H9 (cell line): ENCODE measurements at regions not wholly inside any gene's neighbourhood (a gene's known extent, or its start where the extent isn't known, plus 50 kb on each side); places are given as distances from the start of the nearest gene placed in this dataset.

Experiments
- DNase-seq: peaks from one replicate; pipeline ENCODE4 v3.0.0-alpha.2; 2017
- H2AFZ ChIP-seq: one replicate; pipeline ENCODE4 v1.6.1; 2013; ENCODE audit warnings: mild to moderate bottlenecking, low read length, control low read depth, moderate library complexity
- H2AK5ac ChIP-seq: 2 replicates; pipeline ENCODE4 v1.6.1; 2013; ENCODE audit warnings: low read length, control low read depth, mixed read lengths; ENCODE audit not compliant: insufficient read length
- H2BK120ac ChIP-seq: one replicate; pipeline ENCODE4 v1.6.1; 2013; ENCODE audit warnings: low read depth, mild to moderate bottlenecking, low read length, control low read depth, inconsistent platforms; ENCODE audit not compliant: poor library complexity, severe bottlenecking
- H2BK12ac ChIP-seq: 2 replicates; pipeline ENCODE4 v1.6.1; 2013; ENCODE audit warnings: low read length, control low read depth, mixed read lengths, low read depth; ENCODE audit not compliant: insufficient read length
- H2BK15ac ChIP-seq: 2 replicates; pipeline ENCODE4 v1.6.1; 2013; ENCODE audit warnings: low read depth, low read length, control low read depth
- H2BK20ac ChIP-seq: one replicate; pipeline ENCODE4 v1.6.1; 2013; ENCODE audit warnings: low read depth, mild to moderate bottlenecking, low read length, control low read depth, inconsistent platforms; ENCODE audit not compliant: poor library complexity, severe bottlenecking
- H2BK5ac ChIP-seq: 2 replicates; pipeline ENCODE4 v1.6.1; 2013; ENCODE audit warnings: low read length, control low read depth, mixed read lengths; ENCODE audit not compliant: insufficient read length
- H3K14ac ChIP-seq: 2 replicates; pipeline ENCODE4 v1.6.1; 2013; ENCODE audit warnings: low read length, control low read depth; ENCODE audit not compliant: insufficient read depth
- H3K18ac ChIP-seq: 2 replicates; pipeline ENCODE4 v1.6.1; 2013; ENCODE audit warnings: low read depth, mild to moderate bottlenecking, mixed read lengths, low read length, control low read depth; ENCODE audit not compliant: insufficient read length
- H3K23ac ChIP-seq: 2 replicates; pipeline ENCODE4 v1.6.1; 2013; ENCODE audit warnings: low read length, control low read depth, mixed read lengths, low read depth; ENCODE audit not compliant: insufficient read length
- H3K23me2 ChIP-seq: 2 replicates; pipeline ENCODE4 v1.6.1; 2013; ENCODE audit warnings: low read depth, mild to moderate bottlenecking, mixed read lengths, low read length, control low read depth; ENCODE audit not compliant: insufficient read length, poor library complexity, severe bottlenecking
- H3K27ac ChIP-seq: 2 replicates; pipeline ENCODE4 v1.5.1; 2013; ENCODE audit warnings: low read length, control low read depth, mixed read lengths, low read depth; ENCODE audit not compliant: insufficient read length
- H3K27me3 ChIP-seq: 2 replicates; pipeline ENCODE4 v1.6.1; 2013; ENCODE audit warnings: low read length, control low read depth, inconsistent platforms; ENCODE audit not compliant: insufficient read depth
- H3K4ac ChIP-seq: 2 replicates; pipeline ENCODE4 v1.6.1; 2013; ENCODE audit warnings: low read depth, mild to moderate bottlenecking, control low read depth, inconsistent platforms, low read length, moderate library complexity
- H3K4me1 ChIP-seq: 2 replicates; pipeline ENCODE4 v1.6.1; 2013; ENCODE audit warnings: low read length, control low read depth, inconsistent platforms; ENCODE audit not compliant: insufficient read depth
- H3K4me2 ChIP-seq: 2 replicates; pipeline ENCODE4 v1.6.1; 2013; ENCODE audit warnings: low read length, control low read depth, mixed read lengths; ENCODE audit not compliant: insufficient read length, insufficient read depth
- H3K56ac ChIP-seq: 2 replicates; pipeline ENCODE4 v1.6.1; 2013; ENCODE audit warnings: low read depth, mild to moderate bottlenecking, mixed read lengths, low read length, control low read depth; ENCODE audit not compliant: insufficient read length
- H3K79me1 ChIP-seq: 2 replicates; pipeline ENCODE4 v1.6.1; 2013; ENCODE audit warnings: low read depth, mild to moderate bottlenecking, moderate library complexity, low read length, control low read depth, inconsistent platforms; ENCODE audit not compliant: insufficient read depth, poor library complexity, severe bottlenecking
- H3K79me2 ChIP-seq: 2 replicates; pipeline ENCODE4 v1.6.1; 2013; ENCODE audit warnings: low read length, control low read depth, inconsistent platforms; ENCODE audit not compliant: insufficient read depth
- H3K9ac ChIP-seq: 2 replicates; pipeline ENCODE4 v1.6.1; 2013; ENCODE audit warnings: low read length, control low read depth, mixed read lengths; ENCODE audit not compliant: insufficient read length; ENCODE audit errors: extremely low read depth
- H3K9me3 ChIP-seq: one replicate; pipeline ENCODE4 v1.6.1; 2013; ENCODE audit warnings: low read depth, low read length, inconsistent platforms; ENCODE audit not compliant: control insufficient read depth
- H3T11ph ChIP-seq: one replicate; pipeline ENCODE4 v1.6.1; 2013; ENCODE audit warnings: mild to moderate bottlenecking, low read length, control low read depth, inconsistent platforms
- H4K20me1 ChIP-seq: one replicate; pipeline ENCODE4 v1.6.1; 2013; ENCODE audit not compliant: control insufficient read depth, insufficient read length, insufficient read depth
- H4K5ac ChIP-seq: 2 replicates; pipeline ENCODE4 v1.6.1; 2013; ENCODE audit warnings: low read depth, mild to moderate bottlenecking, mixed read lengths, low read length, control low read depth; ENCODE audit not compliant: insufficient read length
- H4K8ac ChIP-seq: replicated peaks from 2 replicates; pipeline ENCODE4 v1.6.1; 2013; ENCODE audit warnings: low read length, control low read depth, mixed read lengths, low read depth; ENCODE audit not compliant: insufficient read length
- H4K91ac ChIP-seq: 2 replicates; pipeline ENCODE4 v1.6.1; 2013; ENCODE audit warnings: low read depth, mild to moderate bottlenecking, moderate library complexity, mixed read lengths, low read length, control low read depth; ENCODE audit not compliant: insufficient read length
- H3K27ac Mint-ChIP-seq, 3 experiments: 2 replicates in 2 of 3; 3 replicates in 1 of 3; pipeline ENCODE4 v1.8.0; 2020 to 2021; ENCODE audit warnings: mixed read lengths in 3 of 3, mild to moderate bottlenecking in 1 of 3, moderate library complexity in 1 of 3
- H3K27me3 Mint-ChIP-seq: 2 replicates; pipeline ENCODE4 v1.8.0; 2021; ENCODE audit warnings: low read depth, mild to moderate bottlenecking, moderate library complexity, mixed read lengths
- H3K36me3 Mint-ChIP-seq, 3 experiments: 2 replicates in 2 of 3; 3 replicates in 1 of 3; pipeline ENCODE4 v1.8.0; 2020 to 2021; ENCODE audit warnings: low read depth in 3 of 3, mixed read lengths in 3 of 3; ENCODE audit not compliant: insufficient read depth in 1 of 3
- H3K4me1 Mint-ChIP-seq, 2 experiments: 2 replicates each; pipeline ENCODE4 v1.8.0; 2020; ENCODE audit warnings: mixed read lengths in 2 of 2
- H3K4me3 Mint-ChIP-seq, 2 experiments: 2 replicates in 1 of 2; 3 replicates in 1 of 2; pipeline ENCODE4 v1.8.0; 2020 to 2021; ENCODE audit warnings: mild to moderate bottlenecking in 2 of 2, mixed read lengths in 2 of 2, moderate library complexity in 1 of 2
- H3K9me3 Mint-ChIP-seq, 2 experiments: 2 replicates in 1 of 2; 3 replicates in 1 of 2; pipeline ENCODE4 v1.8.0; 2020; ENCODE audit warnings: mild to moderate bottlenecking in 2 of 2, mixed read lengths in 2 of 2, moderate library complexity in 1 of 2
- WGBS: extraction: QIAGEN DNeasy Blood & Tissue Kit; methylation state at CpG from one replicate; pipeline ENCODE4 v1.1.7; 2013; ENCODE audit warnings: missing lambda C conversion rate, low lambda C conversion rate, mixed read lengths; ENCODE audit not compliant: insufficient read length; ENCODE audit errors: extremely low coverage; 5-methylcytosine and 5-hydroxymethylcytosine counted together
- TF ChIP-seq, protein P1 (sequence below): fragments of 200-600 bp; sonication (generic); conservative IDR thresholded peaks from 3 replicates; pipeline ENCODE4 v1.8.0; 2021; ENCODE audit warnings: antibody characterized with exemption, mild to moderate bottlenecking

DNA sequence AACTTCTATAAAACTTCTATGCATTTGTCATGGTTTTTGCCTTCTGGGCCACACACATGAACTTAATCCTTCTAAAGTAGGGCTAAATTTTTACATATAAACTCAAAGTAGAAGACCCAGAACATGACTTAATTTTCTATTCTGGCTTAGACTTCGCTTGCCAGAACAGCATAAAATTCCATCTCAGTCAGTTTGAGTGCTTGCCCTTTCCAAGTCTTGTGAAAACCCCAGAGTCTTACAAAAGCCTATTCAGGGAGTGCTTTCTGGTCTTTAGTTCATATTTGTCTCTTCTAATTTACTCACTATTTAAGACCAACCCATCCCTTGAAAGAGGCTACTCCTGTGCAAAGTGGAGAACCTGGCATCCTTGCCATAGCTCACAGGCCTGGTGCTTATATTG, 201.6 kb upstream of the MEOX2 start:
- H3K56ac ChIP-seq = no peak overlapping the region
- no peaks in the 10 kb centered on the region for H3K79me2 ChIP-seq
- H3K27me3 ChIP-seq = no peaks in the 10 kb centered on the region
- H2AK5ac ChIP-seq = no peak overlapping the region
- no peak overlapping the region for H3K4me3 Mint-ChIP-seq
- no peaks in the 10 kb centered on the region for H4K20me1 ChIP-seq
- H3K9me3 ChIP-seq = no peaks in the 10 kb centered on the region
- no peak overlapping the region for H4K8ac ChIP-seq
- H2BK20ac ChIP-seq = no peak overlapping the region
- no peaks in the 10 kb centered on the region for H3K36me3 Mint-ChIP-seq
- no peaks in the 10 kb centered on the region for H3K27me3 Mint-ChIP-seq
- H3K4ac ChIP-seq = no peak overlapping the region
- no peak overlapping the region for H2BK15ac ChIP-seq
- H4K91ac ChIP-seq = no peak overlapping the region
- no peak overlapping the region for H2BK5ac ChIP-seq
- no peak overlapping the region for H3K27ac ChIP-seq
- H3K4me2 ChIP-seq = no peak overlapping the region
- H4K5ac ChIP-seq = no peak overlapping the region
- no peaks in the 10 kb centered on the region for H3K4me1 ChIP-seq
- no peak for DNase-seq
- H3T11ph ChIP-seq = no peak overlapping the region
- H3K23me2 ChIP-seq = no peaks in the 10 kb centered on the region
- H3K9me3 Mint-ChIP-seq = no peaks in the 10 kb centered on the region
- H3K4me1 Mint-ChIP-seq = no peaks in the 10 kb centered on the region
- TF ChIP-seq, protein P1, sequence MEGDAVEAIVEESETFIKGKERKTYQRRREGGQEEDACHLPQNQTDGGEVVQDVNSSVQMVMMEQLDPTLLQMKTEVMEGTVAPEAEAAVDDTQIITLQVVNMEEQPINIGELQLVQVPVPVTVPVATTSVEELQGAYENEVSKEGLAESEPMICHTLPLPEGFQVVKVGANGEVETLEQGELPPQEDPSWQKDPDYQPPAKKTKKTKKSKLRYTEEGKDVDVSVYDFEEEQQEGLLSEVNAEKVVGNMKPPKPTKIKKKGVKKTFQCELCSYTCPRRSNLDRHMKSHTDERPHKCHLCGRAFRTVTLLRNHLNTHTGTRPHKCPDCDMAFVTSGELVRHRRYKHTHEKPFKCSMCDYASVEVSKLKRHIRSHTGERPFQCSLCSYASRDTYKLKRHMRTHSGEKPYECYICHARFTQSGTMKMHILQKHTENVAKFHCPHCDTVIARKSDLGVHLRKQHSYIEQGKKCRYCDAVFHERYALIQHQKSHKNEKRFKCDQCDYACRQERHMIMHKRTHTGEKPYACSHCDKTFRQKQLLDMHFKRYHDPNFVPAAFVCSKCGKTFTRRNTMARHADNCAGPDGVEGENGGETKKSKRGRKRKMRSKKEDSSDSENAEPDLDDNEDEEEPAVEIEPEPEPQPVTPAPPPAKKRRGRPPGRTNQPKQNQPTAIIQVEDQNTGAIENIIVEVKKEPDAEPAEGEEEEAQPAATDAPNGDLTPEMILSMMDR = no peak
- H2AFZ ChIP-seq = no peak overlapping the region
- H2BK12ac ChIP-seq = no peak overlapping the region
- H3K14ac ChIP-seq = no peak overlapping the region
- no peak overlapping the region for H2BK120ac ChIP-seq
- H3K27ac Mint-ChIP-seq = no peak overlapping the region
- no peak overlapping the region for H3K23ac ChIP-seq
- no peak overlapping the region for H3K9ac ChIP-seq
- no peak overlapping the region for H3K18ac ChIP-seq
- H3K79me1 ChIP-seq = no peaks in the 10 kb centered on the region
- no CpG with 5 or more reads among the region's 1 CpG for WGBS
